Thyroid gland (tissue), 4 donors: ENCODE measurements at regions not wholly inside any gene's neighbourhood (a gene's known extent, or its start where the extent isn't known, plus 50 kb on each side); places are given as distances from the start of the nearest gene placed in this dataset.

Experiments
- DNase-seq, 2 donors: peaks; one replicate each; pipeline ENCODE4 v3.0.0-alpha.2; 2019
- H3K27ac ChIP-seq, 3 donors: fragments of 200-600 bp; sonication (generic); 1 replicate in 2 of 3; 2 replicates in 1 of 3; pipeline ENCODE4 v1.5.1; 2016 to 2019; ENCODE audit warnings: mild to moderate bottlenecking in 1 of 3, moderate library complexity in 1 of 3
- H3K27me3 ChIP-seq: fragments of 200-600 bp; sonication (generic); one replicate; pipeline ENCODE4 v1.5.1; 2019
- H3K36me3 ChIP-seq, 2 donors: fragments of 200-600 bp; sonication (generic); one replicate each; pipeline ENCODE4 v1.5.1; 2016 to 2019
- H3K4me1 ChIP-seq, 2 donors: fragments of 200-600 bp; sonication (generic); one replicate each; pipeline ENCODE4 v1.5.1; 2017 to 2019
- H3K4me3 ChIP-seq, 3 donors: fragments of 200-600 bp; sonication (generic); replicated peaks in 1 of 3; 1 replicate in 2 of 3; 2 replicates in 1 of 3; pipeline ENCODE4 v1.5.1; 2016; ENCODE audit warnings: mild to moderate bottlenecking in 1 of 3
- H3K9me3 ChIP-seq: fragments of 200-600 bp; sonication (generic); one replicate; pipeline ENCODE4 v1.5.1; 2017
- CTCF ChIP-seq, 6 experiments: fragments of 200-600 bp in 3 of 6; fragments of 450-650 bp in 3 of 6; sonication (generic) in 3 of 6; IDR thresholded peaks; one replicate each; pipeline ENCODE4 v1.5.1; 2016 to 2019; ENCODE audit warnings: antibody characterized with exemption in 6 of 6, mild to moderate bottlenecking in 2 of 6, inconsistent platforms in 1 of 6, moderate library complexity in 1 of 6
- POLR2A ChIP-seq, 2 donors: fragments of 450-650 bp; IDR thresholded peaks; one replicate each; pipeline ENCODE4 v1.6.1; 2017; ENCODE audit warnings: antibody characterized with exemption in 2 of 2, mild to moderate bottlenecking in 2 of 2, moderate library complexity in 1 of 2
- WGBS, 2 donors: methylation state at CpG; one replicate each; pipeline ENCODE4 v1.1.5; 2017; 5-methylcytosine and 5-hydroxymethylcytosine counted together
- intact Hi-C: fragments of 100-400 bp; cut with DNase I; formaldehyde crosslinking; loops from one replicate; pipeline ENCODE4 v1.15.1; 2023

GRCh38 chr17:77727037-77727615 lies 231.4 kb upstream of the TNRC6C start:
- Histone ChIP-seq H3K27ac (peak overlapping the region in 2 of 3 donors; percentile 36 to 43), H3K9me3 (no peaks in the 10 kb centered on the region), H3K4me1 (peaks cover 13 to 19% of the 10 kb centered on the region in 2 donors), H3K27me3 (no peaks in the 10 kb centered on the region), H3K4me3 (no peak overlapping the region), H3K36me3 (no peaks in the 10 kb centered on the region)
- 86 to 87% methylated on average over 17 of the region's 17 CpGs for WGBS, 2 donors
- TF ChIP-seq POLR2A (IDR thresholded peaks at IDR 0.05) = no peak
- no peak for TF ChIP-seq CTCF (IDR thresholded peaks at IDR 0.05)
- no peak for DNase-seq
- intact Hi-C loops = no loop called here

DNA sequence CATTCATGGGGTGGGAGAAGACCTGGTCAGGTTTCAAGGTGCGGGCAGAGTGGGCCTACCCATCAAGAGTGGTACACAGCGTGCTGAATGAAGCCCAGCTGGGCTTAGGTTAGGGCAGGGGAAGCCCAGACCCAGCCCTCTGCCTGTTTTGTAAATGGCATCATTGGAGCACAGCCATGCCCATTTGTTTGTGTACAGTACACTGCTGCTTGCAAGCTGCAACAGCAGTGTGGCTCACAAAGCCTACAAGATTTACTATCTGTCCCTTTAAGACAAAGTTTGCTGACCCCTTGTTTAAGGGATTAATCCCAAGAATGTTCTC lies 230.1 kb upstream of the TNRC6C start:
- H3K4me3 ChIP-seq = no peak overlapping the region
- no peaks in the 10 kb centered on the region for H3K9me3 ChIP-seq
- WGBS, 2 donors = 94 to 95% methylated on average over 2 of the region's 2 CpGs
- no peak for DNase-seq
- TF ChIP-seq CTCF (IDR thresholded peaks at IDR 0.05) (no peak), POLR2A (IDR thresholded peaks at IDR 0.05) (no peak)
- no peaks in the 10 kb centered on the region for H3K36me3 ChIP-seq
- intact Hi-C loops = no loop called here
- peaks cover 13 to 19% of the 10 kb centered on the region in 2 donors for H3K4me1 ChIP-seq
- H3K27me3 ChIP-seq = no peaks in the 10 kb centered on the region
- H3K27ac ChIP-seq = peak overlapping the region in 1 of 3 donors; percentile 67

GRCh38 chr17:77728871-77729270 lies 229.6 kb upstream of the TNRC6C start:
- Histone ChIP-seq H3K9me3 (no peaks in the 10 kb centered on the region), H3K27ac (no peak overlapping the region), H3K36me3 (no peaks in the 10 kb centered on the region), H3K27me3 (no peaks in the 10 kb centered on the region), H3K4me3 (no peak overlapping the region), H3K4me1 (peaks cover 16 to 23% of the 10 kb centered on the region in 2 donors)
- intact Hi-C loops = no loop called here
- DNase-seq = no peak
- no peak for TF ChIP-seq CTCF (IDR thresholded peaks at IDR 0.05)
- 92 to 93% methylated on average over 7 of the region's 7 CpGs for WGBS, 2 donors

DNA sequence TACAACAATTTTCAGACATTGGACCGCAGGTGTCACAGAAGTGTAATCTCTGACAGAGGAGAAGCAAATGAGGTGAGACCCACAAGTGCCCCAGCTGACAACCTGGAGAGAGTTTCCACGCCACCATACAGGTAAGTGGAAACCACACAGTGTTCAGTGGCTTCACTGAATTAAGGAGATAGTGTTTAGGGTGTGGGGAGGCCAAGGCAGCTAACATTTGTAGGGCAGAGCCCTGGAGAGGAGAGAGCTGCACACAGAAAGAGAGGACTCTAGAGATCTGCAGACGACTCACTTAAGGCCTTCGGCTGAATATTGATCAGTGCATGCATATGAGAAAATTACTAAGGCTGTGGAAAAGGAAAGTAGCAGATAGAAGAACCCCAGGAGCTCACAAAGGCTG lies 228.9 kb upstream of the TNRC6C start:
- Histone ChIP-seq H3K36me3 (no peaks in the 10 kb centered on the region), H3K27ac (no peak overlapping the region), H3K27me3 (no peaks in the 10 kb centered on the region), H3K4me1 (peaks cover 16 to 23% of the 10 kb centered on the region in 2 donors), H3K4me3 (no peak overlapping the region), H3K9me3 (no peaks in the 10 kb centered on the region)
- intact Hi-C loops = no loop called here
- 90% methylated on average over 4 of the region's 4 CpGs for WGBS, 2 donors
- DNase-seq = no peak
- TF ChIP-seq CTCF (IDR thresholded peaks at IDR 0.05) (no peak), POLR2A (IDR thresholded peaks at IDR 0.05) (no peak)

DNA sequence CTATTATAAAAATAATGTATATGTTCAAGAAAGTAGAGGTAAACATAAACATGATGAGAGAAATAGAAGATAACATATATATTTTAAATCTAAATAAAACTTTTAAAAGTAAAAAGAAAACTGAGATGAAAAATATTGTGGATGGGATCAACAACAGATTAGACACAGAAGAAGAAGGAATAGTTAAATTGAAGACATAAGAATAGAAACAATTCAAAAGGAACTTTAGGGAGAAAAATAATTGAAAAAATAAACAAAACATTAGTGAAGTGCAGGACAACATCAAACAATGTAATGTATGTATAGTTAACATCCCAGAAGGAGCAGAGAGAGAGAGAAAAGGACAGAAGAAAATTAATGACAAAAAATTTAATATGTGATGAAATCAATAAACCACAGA lies 228.1 kb upstream of the TNRC6C start:
- peaks cover 19 to 24% of the 10 kb centered on the region in 2 donors for H3K4me1 ChIP-seq
- no peak overlapping the region for H3K27ac ChIP-seq
- DNase-seq = no peak
- H3K27me3 ChIP-seq = no peaks in the 10 kb centered on the region
- H3K36me3 ChIP-seq = no peaks in the 10 kb centered on the region
- intact Hi-C loops = no loop called here
- H3K4me3 ChIP-seq = no peak overlapping the region
- H3K9me3 ChIP-seq = no peaks in the 10 kb centered on the region
- no peak for TF ChIP-seq CTCF (IDR thresholded peaks at IDR 0.05)
- TF ChIP-seq POLR2A (IDR thresholded peaks at IDR 0.05) = no peak
